Sciatic nerve (tissue), 2 donors: ENCODE measurements at regions not wholly inside any gene's neighbourhood (a gene's known extent, or its start where the extent isn't known, plus 50 kb on each side); places are given as distances from the start of the nearest gene placed in this dataset.

Experiments used
- ATAC-seq: fragments of 200-7000 bp; cut with Tn5 transposase; one replicate; pipeline ENCODE4 v1.9.1; 2020; ENCODE audit warnings: mild to moderate bottlenecking, moderate library complexity
- DNase-seq: peaks from one replicate; pipeline ENCODE4 v3.0.0-alpha.2; 2020; ENCODE audit warnings: low spot score
- intact Hi-C: fragments of 100-400 bp; cut with DNase I; formaldehyde crosslinking; loops from one replicate; pipeline ENCODE4 v1.14.2; 2022
- donor health status: DM: no; HTN: no; CAD: no.
- donor health status: DM: no; HTN: no; CAD: no.

DNA sequence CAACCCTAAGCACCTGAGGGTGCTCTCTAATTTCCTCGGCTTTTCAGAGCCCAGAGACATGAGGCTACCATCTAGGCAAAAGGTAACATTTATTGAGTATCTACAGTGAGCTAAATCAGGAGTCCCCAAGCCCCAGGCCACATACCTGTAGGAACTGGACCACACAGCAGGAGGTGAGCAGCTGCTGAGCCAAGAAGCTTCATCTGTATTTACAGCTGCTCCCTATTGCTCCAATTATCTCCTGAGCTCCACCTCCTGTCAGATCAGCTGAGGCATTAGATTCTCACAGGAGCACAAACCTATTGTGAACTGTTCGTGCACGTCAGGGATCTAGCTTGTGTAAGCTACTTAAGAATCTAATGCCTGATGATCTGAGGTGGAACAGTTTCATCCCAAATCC is 70.2 kb downstream of the RND3 start:
- intact Hi-C loops = no loop called here
- no peak for DNase-seq
- no peak for ATAC-seq

DNA sequence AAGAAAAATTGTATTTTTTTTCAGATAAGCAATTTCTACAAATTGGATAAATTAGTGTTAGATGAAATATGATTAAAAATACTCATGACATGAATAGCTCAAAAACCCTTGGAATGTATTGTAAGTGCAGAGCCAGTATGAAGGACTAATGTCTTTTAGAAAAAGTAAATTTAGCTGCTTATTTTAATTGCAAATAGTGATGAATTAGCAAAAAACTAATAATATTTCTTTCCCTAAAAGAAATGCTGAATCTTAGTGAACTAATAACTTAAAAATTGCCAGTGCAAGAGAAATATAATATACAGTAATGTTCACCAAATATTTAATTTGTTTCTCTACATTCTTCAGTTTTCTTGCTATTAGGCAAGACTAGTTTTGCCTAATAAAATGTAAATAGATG is 72.4 kb downstream of the RND3 start:
- ATAC-seq = no peak
- no peak for DNase-seq
- intact Hi-C loops = no loop called here

DNA sequence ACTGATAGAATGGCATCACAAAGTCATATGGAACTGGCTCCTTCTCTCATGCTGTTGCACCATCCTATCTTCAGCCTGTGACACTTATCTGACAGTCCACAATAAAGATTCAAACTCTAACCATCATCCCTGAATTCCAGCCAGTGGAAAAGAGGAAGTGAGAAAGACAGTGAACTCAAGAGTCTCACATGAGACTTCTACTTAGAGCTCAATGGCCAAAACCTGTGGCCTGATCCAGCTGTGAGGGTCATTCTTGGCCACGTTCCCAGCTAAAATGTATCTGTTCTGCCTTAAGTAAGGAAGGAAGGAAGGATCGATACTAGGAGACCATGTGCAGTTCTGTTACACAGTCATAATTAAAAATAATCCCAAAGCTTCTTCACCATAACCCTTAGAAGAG is 73.6 kb downstream of the RND3 start:
- no peak for ATAC-seq
- intact Hi-C loops = no loop called here
- DNase-seq = no peak

DNA sequence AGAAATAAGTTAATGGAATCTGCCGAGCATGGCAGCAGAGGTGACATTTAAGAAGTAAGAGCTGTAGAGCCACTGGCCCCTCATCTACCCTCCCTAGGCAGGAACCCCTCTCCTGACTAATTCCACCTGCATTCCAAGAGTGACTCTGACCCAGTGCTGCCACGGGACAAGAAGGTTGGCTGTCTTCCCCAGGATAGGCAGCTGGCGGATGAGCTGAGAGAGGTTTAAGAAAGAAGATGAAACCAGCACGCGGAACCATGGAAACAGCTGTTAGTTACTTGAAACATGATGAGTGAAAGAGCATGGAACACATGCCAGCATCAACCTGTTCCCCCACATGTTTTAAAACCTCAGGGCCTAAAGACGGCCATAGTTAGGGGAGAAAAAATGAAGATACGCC is 74.1 kb downstream of the RND3 start:
- DNase-seq (no peak), ATAC-seq (no peak)
- intact Hi-C loops = no loop called here

DNA sequence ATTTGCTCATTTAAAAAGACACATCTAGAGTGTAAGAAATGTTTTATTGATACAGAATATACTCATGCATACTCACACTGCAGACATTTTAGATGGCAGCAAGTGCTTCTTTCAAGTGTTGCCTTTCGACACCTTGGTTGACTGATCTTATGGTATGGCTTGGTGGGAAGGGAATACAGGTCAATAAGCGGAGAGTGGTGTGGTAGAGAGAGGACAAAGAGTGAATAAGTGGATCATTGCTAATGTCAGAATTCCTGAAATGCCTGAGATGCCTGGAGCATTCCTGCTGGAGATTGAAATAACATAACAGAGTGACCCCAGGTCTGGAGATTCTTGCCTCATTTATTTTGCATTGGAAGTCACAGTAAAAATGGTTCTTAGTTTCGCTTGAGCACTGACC is 76.7 kb downstream of the RND3 start:
- intact Hi-C loops = no loop called here
- DNase-seq (no peak), ATAC-seq (no peak)

DNA sequence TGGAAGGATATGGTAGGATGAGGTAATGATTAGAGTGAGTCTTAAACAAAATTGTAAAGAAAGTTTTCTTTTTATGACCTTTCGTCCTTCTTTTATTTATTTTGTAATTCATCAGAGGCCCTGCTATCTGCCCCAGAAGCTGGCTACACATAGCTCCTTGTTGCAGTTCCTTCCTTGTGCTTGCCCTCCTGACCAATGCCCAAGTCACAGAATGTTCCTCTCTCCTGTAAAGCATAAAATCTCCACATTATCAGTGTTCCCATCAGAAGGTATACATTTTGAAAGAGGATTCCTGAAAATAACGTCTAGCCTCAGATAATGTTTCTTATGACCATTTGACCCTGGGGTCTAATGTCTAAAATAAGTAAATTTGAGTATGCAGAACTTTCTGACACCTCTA is 78.3 kb downstream of the RND3 start:
- no peak for ATAC-seq
- no peak for DNase-seq
- intact Hi-C loops = no loop called here

DNA sequence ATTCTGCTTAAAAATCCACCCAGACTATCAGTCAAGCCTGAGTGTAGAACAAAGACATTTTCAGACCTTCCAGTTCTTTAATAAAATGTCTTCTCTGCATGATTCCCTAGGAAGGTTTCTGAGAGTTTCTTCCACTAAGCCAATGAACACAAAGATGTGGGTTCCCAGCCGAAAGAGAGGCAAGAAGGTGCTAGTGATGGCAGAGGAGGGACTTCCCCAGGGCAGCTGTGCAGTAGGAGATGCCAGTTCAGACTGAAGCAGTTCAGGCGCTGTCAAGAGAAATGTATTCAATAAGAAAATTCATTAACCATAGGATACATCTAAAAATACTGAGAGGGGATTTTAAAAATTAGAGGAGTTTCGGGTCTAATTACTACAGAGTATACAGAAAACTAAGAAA is 83.3 kb downstream of the RND3 start:
- intact Hi-C loops = no loop called here
- DNase-seq (no peak), ATAC-seq (no peak)

DNA sequence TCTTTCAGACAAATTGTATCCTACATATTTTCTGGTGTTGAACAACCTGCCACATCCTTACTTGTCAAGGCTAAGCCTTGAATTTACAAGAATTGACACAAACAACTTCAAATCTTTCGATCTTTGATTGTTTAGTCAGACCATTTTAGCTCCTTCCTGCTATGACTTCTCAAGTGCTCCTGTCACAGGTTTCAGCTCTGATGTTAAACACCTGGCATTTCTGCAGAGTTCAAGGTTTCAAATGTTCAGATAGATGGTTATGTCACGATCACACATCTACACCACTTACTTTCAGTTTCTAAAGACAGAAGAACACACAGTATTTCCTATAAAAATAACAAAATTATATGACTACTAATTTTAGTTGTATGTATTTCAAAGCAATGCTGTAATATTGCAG is 84.0 kb downstream of the RND3 start:
- ATAC-seq = no peak
- intact Hi-C loops = no loop called here
- DNase-seq = no peak

DNA sequence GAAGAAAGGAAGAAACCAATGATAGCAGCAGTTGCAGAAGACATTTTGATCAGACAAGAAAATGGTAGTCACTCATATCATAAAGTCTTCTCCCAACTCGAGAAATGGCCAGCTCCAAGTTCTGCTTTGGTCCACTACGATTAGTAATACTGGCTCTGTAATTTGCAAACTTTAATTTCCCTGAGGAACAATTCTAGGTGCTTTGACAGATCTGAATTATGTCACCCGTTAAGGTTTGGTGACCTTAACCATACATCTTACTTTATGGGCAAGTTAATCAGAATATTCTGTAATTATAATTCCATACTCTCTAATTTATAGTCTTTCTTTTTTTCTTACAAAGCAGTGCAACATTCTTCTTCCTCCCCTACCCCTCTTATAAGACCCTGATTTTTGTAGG is 84.5 kb downstream of the RND3 start:
- DNase-seq (no peak), ATAC-seq (no peak)
- intact Hi-C loops = no loop called here

DNA sequence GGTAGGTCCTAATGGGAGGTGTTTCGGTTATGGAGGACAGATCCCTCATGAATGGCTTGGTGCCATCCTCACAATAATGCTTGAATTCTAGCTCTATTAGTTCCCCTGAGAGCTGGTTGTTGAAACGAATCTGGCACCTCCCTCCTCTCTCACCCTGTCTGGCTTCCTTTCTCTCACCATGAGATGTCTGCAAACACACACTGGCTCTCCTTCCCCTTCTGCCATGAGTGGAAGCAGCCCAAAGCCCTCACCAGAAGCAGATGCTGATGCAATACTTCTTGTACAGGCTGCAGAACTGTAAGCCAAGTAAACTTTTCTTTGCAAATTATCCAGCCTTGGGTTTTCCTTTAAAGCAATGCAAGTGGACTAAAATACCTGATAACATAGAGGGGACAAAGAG is 86.6 kb downstream of the RND3 start:
- intact Hi-C loops = no loop called here
- DNase-seq (no peak), ATAC-seq (no peak)

DNA sequence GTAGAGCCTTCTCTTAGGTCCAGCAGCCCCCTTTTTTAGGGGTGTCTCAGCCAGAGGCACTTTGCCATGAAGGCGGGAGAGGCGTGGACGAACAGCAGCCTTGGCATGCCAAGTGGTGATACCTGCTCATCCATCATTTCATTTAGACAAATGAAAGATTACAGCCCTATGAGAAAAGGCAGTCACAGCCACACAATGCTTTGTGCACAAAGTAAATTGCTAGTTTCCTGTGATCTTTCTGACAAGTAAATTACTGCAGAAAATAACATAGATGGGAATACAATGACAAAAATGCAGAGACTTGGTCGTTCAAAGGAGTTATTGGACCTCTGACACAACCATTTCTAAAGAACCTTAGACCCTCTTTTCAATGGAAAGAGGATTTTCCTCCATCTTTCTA is 94.9 kb downstream of the RND3 start:
- ATAC-seq (no peak), DNase-seq (no peak)
- intact Hi-C loops = no loop called here

DNA sequence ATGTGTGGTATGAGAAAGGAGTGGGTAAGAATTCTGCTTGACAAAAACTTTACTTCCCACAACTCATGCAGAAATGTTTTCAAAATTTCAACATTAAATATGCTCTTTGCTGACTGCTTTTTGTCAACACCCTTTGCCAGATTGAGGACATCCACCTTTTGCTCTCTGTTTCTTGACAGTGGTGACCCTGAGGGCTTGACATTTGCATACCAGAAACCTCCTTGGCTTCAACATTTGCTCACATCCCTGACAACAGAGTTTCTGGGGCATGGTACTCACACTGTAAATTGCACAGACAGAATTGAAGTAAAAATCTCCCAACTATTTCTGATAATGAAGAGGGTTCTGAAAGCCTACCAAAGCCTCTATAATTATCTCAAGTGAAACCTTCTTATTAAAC is 95.7 kb downstream of the RND3 start:
- intact Hi-C loops = no loop called here
- ATAC-seq (no peak), DNase-seq (no peak)

DNA sequence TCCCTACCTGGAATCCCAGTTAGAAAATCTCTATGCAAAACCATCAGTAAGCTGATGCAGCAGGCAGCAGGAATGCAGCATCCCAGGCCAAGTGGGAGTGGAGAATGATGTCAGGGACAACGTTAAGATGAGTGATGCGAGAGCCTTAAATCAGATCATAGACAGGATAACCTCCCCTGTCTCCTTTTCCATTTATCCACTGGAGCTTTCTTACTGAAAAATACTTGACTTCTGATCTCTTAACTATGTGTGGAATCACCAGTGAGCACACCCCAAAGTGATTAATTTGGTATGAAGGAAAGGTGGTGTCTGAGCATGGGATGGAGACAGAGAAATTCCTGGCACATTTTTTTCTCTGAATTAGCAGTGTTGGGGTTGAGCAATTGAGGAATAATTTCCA is 98.0 kb downstream of the RND3 start:
- no peak for DNase-seq
- peak; percentile 48 for ATAC-seq
- intact Hi-C loops = no loop called here

DNA sequence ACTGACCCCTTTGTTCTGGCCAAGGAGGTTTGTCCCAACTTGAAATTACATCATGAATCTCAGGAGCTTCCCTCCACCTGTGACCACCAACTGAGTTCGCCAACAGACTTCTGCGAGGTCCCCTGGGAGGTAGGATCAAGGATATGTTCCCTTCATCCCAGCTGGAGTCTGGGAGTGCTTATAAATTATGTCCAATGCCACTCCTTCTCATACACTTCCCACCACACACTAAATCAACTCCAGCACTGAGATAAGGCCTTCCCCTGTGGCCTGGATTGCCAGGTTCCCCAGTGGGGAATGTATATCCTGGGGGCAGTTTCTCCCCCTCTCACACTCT is 99.2 kb downstream of the RND3 start:
- no peak for ATAC-seq
- intact Hi-C loops = no loop called here
- DNase-seq = no peak

DNA sequence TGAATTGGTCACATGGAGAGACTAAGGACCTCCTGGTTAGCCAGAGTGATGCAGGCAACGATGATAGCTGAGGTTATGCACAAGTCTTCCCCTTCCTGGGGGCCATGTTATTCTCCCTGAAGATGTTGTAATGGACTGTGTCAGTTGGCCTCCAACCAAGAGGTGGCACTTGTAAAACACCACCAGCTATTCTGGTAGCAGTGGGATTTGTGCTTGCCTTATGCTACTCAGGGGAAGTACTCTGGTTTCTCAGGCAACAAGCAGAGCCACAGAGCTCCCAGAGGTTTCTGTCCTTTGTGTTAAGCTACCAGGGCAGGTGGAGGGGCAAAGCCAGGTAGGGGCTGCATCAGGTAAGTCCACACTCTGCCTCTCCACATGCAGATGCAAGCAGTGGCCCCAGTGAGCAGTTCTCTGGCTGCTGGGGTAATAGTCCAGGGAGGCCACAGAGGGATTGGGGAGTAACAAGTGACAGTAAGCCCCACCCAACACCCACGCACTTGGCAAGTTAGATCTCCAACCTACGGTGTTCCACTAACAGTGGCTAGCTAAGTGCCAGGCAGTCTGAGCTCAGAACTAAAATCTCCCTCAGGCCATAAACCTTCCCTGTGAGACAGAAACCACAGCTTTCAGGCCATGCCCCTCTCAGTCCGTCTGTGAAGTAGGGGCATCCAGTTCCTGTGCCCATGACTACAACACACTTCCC is 99.7 kb downstream of the RND3 start:
- DNase-seq (no peak), ATAC-seq (no peak)
- intact Hi-C loops = no loop called here

DNA sequence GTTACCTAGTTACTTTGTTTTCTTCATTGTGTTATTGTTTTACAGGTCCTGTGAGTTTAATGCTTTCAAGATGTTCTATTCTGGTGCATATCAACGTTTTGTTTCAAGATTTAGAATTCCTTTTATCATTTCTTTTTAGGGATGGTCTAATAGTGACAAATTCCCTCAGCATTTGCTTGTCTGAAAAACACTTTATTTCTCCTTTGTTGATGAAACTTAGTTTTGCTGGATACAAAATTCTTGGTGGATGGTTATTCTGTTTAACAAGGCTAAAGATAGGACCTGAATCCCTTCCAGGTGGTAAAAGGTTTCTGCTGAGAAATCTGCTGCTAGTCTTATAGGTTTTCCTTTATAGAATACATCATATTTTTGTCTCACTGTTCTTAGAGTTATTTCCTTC is 102.3 kb downstream of the RND3 start:
- ATAC-seq = no peak
- intact Hi-C loops = no loop called here

DNA sequence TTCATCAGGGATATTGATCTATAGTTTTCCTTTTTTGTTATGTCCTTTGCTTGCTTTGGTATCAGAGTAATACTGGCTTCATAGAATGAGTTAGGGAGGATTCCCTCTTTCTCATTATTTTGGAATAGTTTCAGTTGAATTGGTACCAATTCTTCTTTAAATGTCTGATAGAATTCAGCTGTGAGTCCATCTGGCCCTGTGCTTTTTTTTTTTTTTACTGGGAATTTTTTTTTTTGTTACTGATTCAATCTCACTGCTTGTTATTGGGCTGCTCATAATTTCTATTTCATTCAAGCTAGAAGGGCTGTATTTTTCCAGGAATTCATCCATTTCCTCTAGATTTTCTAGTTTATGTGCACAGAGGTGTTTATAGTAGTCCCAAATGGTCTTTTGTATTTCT is 103.9 kb downstream of the RND3 start:
- DNase-seq = no peak
- no peak for ATAC-seq
- intact Hi-C loops = no loop called here

More for the DNA sequence above, 102.3 kb downstream of the RND3 start:
- DNase-seq = no peak

DNA sequence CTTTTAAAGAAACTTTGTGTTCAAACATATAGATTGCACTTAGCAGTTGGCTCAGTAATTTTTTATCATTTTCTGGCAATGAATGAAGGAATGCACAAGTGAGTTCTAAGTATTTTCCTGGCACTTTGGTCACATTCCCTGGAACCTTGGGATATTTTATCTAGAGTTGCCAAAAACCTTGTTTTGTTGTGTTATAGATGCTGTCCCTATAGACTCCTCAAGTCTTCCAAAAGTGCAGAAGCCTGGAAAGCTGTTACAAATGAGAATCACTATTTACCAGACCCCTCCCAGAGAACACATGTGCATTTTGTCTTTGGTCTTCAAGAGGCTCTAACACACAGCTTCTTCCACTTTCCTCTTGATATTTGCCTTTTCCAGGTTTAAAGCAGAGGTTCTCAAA is 108.3 kb downstream of the RND3 start:
- DNase-seq = no peak
- ATAC-seq = no peak
- intact Hi-C loops = no loop called here

DNA sequence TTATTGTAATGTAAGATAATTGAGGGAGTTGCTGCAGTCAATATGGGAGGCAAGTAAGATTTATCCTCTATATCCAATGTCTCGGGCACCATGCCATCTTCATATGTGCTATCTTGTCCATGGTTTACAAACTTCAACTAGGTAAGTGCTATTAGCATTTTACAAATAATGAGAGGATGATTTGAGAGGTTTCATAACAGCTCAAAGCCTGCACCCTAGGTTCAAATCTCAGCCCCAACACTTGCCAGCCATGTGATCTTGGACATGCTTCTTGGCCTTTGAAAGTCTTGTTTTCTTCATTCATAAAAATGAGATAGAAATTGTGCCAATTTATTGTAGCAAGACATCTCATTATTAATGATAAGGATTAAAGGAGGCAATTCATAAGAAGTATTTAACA is 108.8 kb downstream of the RND3 start:
- no peak for DNase-seq
- ATAC-seq = no peak
- intact Hi-C loops = no loop called here

DNA sequence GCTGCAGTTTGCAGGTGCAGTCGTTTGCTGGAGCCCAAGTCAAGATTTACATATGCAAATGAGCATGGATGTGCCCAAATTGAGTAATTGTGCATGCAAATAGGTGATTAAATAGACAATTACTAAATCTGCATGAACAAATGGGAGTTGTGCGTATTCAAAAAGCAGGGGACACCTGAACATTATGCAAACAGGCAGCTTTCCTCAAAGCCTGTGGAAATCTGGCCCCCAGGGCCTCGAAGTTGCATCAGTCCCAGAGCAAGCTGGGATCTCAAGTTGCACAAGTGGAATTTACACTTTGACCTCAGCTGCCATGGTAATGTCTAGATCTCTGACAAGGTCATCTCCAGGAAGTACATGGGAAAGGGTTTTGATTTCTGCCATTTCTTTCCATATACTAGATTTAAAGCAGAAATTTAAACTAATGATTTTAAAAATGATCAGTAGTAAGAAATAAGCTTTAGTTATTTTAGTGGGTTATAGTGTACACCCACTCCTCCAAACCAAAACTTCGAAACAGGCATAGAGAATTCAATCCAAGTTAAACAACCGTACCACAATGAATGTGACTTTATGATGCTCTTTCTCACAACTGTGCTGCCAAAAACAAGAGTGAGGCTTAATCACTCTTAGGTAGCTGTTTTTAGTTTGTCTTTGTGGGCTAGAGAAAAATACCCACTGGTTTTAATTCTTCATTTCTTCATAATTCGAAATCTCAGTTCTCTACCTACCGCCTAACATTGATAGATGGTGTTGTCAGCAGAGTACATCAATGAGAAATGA is 110.7 kb downstream of the RND3 start:
- DNase-seq = peak; percentile 66
- intact Hi-C loops = no loop called here
- peak; percentile 93 for ATAC-seq

DNA sequence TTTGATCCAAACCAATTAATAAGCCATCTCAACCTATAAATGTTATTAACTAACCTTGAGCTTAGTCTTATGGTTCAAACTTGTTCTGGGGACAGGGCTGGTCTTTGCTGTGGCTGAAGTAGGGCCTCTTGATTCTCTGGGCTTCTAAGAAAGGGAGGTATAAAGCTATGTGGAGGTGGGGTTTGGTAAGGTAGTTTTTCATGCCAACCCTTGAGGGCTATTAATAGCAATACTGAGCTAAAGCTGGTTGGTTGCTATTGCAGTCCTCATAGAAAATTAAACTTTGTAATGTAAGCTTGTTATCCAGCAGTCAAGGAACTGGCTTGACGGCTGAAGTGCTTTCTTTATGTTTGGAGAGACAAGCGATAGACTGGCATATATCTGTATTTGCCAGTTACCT is 112.1 kb downstream of the RND3 start:
- ATAC-seq = no peak
- intact Hi-C loops = no loop called here
- DNase-seq = no peak
